HG02763 (cell line): ENCODE measurements at regions not wholly inside any gene's neighbourhood (a gene's known extent, or its start where the extent isn't known, plus 50 kb on each side); places are given as distances from the start of the nearest gene placed in this dataset.
"Not testable (repeated sequence)": the region's sequence is repeated elsewhere in the genome, so short reads cannot be mapped to it uniquely, and the experiment has no call there.

ENCODE experiments used
- ATAC-seq: cut with Tn5 transposase; IDR thresholded peaks from one replicate; pipeline ENCODE4 v1.9.1; 2021; ENCODE audit warnings: mild to moderate bottlenecking, moderate library complexity; ENCODE audit not compliant: unreplicated experiment

DNA sequence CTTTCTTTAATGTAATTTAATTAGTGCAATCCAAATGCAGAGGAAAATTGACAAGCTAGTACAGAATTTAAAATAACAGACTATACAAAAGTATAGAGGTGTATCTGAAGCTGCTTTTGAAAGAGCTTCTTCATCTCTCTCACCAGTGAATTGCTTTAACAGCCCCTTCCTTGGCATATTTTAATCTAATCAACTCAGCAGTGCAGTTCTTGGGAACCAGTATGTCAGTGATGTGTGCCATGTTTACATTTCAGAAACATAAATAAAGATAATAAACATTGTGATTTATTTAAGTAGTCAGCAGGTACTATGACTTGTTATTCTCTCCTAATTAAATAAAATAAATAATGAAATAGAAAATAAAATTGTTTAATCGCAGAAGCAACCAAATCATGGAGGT, 1260.6 kb downstream of the NCAM2 start:
- ATAC-seq: no peak

DNA sequence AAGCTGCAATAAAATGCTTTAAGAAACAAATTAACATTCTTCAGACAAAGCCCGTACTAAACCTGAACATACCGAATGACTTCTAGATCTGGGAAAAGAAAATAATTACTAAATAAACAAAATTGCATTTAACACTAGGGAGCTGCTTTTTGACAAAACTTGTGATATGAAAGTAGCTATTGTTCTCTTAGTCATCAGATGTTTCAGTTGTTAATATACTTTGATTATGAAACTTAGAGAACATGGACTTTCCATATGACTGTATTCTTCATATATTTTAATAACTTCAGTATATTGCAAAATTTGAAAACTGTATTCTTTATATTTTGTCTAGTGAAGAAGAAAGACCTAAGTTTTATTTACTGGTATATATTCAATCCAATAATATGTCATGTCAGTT, 1262.1 kb downstream of the NCAM2 start:
- ATAC-seq: no peak

DNA sequence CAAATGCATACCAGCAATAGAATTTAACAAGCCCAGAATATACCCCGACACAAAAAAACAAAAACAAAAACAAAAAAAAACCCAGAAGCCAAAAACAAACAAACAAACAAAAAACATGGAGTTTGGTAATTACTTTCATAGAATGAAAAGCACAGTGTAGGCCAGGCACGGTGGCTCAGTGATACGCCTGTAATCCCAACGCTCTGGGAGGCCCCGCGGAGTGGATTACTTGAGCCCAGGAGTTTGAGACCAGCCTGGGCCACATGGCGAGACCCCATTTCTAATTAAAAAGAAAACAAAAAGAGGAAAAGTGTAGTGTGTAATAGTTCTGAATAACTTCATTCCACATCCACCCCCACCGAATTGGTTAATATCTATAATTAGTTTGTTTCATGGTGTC, 1265.7 kb downstream of the NCAM2 start:
- no peak for ATAC-seq

DNA sequence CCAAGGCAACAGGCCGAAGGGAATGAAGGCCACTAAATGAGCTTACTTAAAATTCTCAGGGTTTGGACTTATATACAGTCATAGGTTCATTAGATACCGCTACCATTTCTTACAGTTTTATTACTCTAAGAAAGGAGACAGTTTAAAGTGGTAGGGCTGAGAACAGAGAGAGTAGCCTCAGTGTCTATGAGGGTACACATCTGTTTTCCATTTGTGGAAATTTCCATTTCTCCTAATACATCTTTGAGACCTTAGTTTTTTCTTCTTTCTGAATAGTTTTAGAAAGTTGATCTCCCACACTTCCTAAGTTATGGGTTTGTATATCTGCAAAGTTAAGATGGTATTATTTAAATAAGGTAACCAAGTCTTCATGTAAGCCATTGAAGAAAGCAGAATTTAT, 1279.1 kb downstream of the NCAM2 start:
- no peak for ATAC-seq

DNA sequence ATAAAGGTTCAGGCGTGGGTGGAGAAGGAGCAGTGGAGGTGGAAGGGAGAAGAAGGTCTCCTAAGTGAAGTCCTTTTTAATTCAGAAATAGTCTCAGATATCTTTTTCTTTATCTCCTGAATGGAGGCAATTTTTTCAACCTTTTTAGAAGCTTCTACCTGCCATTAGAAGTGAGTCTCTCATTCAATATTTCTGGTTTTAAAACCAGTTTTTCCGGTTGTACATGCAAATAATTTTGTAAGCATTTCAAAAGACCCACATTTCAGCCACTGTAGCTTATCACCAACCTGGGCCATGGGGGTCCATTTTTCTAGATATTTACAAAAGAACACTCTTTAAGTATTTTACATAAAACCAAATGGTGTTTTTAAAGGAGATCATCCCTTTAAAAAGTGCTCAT, 1280.2 kb downstream of the NCAM2 start:
- no peak for ATAC-seq

DNA sequence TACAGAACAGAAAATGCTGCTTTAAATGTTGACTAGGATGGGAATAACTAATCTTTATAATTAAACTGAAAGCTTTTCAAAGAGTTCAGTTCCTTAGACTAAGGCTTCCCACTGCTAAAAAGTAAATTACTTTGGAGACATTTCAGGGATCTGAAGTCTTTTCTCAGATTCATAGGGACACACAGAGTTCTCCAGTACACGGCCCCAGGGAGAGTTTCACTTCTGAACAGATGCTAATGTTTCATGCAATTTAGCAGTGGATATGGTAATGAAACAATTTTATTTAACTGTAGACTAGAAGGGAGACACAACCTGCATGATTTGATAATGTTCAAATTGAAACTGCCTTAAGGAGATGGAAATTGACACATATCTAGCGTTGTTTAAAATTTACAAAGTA, 1282.6 kb downstream of the NCAM2 start:
- no peak for ATAC-seq

DNA sequence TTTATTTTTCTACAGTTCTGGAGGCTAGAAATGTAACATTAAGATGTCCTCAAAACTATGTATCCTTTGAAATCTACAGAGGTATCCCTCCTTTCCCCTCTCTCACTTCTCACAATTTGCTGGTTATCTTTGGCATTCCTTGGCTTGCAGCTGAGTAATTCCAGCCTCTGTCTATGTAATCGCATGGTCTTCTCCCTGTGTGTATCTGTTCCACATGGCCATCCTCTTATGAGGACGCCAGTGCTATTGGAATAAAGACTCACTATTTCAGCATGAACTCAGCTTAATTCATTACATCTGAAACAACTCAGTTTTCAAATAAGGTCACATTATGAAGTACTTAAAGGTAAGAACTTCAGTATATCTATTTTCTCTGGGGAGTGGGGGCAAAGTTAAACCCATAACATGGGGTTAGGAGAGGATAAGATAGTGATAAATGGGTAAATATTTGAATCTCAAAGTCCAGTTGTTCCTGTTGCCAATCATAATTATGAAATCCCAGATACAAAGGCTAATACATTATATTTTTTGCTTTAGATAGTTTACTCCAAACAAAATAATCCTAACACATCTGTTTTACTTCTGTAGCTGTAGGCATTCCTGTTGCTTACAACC, 1290.8 kb downstream of the NCAM2 start:
- no peak for ATAC-seq

DNA sequence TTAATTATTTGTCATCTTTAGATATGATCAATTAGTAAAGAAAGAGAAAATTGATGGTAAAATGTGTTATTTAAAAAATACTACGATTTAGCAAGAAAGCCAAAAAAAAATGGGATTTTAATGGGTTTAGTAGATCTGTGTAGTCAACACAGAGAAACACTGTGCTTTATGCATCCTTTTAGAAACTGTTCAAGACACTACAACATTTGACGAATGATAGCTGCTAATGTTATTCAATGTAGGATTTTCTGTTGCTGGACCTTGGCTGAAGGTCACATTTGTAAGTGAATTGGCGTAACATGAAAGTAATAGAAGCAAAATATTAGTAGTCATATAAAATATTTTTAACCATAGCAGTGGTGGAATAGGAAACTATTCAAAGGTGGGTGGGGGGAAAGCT, 1293.9 kb downstream of the NCAM2 start:
- ATAC-seq: no peak

DNA sequence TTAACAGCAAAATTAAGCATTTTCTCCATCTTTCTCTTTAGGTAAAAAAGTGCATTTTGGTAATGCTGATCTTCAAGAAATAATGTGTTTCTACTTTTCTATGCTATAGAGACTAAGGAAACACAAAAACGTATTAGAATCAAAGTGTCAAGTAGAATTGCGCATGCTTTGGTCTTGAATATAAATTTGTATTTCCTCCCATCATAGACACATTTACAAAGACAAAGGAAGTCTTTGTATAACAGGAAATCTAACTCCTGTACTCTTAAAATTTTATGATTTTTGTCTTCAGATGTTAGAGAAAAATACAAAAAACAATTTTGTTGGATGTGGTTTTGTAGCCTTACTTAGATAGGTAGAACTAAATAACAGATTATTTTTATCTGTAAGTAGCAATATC, 1299.4 kb downstream of the NCAM2 start:
- ATAC-seq: no peak

DNA sequence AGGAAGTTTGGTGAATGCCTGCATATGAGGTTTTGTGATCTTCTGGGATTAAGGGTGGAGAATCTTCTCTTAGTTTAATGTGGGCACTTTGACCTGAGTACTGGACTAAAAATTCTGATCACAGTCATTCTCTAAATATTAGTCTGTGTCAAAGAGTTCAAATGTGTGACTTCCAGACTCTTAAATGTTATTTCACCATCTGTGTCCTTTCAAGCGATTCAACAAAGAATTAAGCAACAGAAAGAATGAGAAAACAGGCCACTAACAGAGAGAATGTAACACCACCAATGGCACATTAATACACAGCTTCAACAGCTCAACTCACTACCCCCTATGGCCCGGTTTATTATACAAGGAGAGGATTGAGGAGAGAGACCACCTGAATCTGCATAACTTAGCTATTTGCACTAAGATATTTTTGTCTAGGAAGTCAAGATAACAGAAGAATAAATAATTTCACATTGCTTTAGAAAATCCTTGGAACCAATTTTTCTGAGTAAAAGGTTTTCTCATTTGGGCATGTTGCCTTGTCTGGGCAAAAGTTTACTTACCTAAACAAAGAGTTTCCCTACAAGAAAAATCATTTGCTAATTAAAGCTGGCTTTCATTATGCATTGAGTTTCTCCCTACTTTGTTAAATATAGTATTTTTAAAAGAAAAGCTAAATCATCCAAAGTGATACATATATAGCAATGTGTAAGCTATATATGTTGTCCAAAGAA, 1313.7 kb downstream of the NCAM2 start:
- no peak for ATAC-seq

DNA sequence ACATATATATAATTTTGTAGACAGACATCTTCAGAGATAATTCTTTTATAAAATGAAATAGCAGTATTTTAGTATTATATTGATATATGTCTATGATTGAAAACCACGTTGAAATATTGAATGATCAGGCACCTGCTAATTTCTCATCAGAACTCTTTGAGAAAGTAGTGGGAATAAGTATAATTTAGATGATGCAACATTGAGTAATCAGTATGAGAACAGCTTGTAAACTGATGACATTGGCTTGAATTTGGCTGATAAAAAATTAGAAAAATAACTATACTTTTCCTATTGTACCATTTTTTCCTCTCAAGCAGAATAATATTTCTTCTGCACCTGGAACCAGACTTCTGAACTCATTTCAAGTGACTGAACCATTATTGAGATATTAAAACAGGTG, 1316.8 kb downstream of the NCAM2 start:
- no peak for ATAC-seq

DNA sequence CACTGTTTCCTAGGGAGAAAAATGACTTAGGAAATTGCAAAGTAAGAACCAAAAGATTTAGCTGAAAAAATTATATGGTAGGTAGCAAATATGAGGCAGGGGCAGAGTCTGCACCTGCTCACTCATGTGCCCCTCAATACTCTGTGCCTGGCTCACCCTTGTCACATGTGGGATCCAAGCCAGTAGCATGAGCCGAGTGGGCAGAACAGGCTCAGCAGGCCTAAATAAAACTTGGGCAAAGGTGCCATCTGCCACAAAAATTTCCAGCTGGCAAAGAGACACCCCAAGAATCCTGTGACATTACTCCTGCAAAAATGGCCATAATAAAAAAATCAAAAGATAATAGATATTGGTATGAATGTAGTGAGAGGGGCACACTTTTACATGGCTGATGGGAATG, 1321.2 kb downstream of the NCAM2 start:
- ATAC-seq: no peak

DNA sequence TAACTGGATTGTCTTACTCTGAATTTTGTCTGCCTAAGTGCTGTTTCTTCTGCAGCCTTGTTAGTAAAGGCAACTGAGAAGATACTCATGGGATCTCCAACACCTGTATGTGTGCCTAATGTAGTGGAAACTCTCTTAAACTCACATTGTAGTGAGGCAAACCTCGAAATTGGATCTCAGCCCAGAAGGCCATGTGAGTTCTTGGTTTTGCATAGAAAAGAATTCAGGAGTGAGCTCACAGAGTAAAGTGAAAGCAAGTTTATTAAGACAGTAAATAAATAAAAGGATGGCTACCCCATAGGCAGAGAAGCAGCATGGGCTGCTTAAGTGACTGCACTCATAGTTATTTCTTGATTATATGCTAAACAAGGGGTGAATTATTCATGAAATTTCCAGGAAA, 1344.7 kb downstream of the NCAM2 start:
- no peak for ATAC-seq

DNA sequence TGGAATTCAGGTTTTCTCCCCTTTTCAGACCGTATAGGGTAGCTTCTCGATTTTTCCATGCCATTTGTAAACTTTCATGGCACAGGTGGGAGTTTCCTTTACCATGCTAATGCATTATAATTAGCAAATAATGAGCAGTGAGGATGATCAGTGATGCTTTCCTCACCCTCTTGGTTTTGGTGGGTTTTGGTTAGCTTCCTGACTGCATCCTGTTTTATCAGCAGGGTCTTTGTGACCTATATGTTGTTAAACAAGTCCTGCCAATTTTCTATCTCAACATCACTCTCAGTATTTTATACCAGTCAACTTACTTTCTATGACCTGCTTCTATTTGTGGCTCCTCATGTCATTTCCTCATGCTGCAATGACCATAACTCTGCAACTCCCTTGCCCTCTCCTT, 1345.1 kb downstream of the NCAM2 start:
- no peak for ATAC-seq

DNA sequence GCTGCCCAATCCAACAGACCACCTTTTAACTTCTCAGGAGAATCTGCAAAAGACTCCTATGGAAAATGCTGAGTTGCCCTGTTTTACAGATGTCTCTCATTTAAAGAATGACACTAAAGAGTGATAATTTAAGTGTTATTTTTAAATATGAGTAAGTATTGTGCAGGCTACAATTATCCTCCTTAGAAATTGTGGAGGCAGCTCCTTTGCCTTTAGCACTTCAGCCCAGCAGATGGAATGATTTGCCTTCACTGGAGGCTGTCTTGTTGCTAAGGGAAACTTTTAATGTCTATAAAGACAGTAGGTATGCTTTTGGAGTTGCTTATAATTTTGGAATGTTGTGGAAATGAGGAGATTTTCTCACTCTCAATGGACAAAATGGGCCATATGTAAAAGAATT, 1345.5 kb downstream of the NCAM2 start:
- ATAC-seq: no peak

DNA sequence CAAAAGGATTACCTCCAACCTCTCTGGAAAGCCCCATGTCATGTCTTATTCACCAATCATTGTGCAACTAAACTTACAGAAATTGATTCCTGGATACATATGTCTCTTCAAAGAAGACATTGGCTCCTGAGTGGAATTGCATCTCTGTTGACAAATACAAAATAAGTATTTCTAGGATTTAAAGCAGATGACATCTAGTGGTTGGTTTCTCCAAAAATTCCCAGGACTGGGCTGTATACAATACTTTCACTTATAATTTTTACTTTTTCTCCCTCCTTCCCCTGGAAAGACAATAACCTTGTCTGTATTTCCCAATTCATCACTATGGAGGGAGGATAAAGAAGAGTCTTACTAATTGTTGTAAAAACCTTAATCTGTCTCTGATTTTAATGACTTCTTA, 1347.4 kb downstream of the NCAM2 start:
- no peak for ATAC-seq

DNA sequence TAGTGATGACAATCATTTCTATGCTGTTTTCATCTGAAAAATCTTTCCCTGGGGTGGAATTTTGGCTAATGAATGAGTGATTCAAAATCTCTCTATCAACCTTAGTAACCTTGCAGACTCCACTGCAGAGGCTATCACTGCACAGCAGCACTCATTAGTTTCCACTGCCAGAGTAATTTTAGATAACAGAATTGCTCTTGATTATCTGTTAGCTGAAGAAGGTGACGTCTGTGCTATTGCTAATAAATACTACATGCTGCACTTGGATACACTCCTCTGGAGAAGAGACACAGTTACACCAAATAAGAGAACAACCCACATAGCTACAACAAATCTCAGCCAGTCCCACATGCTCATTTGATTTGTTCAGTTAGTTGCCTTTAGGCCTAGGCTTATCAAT, 1348.4 kb downstream of the NCAM2 start:
- no peak for ATAC-seq

DNA sequence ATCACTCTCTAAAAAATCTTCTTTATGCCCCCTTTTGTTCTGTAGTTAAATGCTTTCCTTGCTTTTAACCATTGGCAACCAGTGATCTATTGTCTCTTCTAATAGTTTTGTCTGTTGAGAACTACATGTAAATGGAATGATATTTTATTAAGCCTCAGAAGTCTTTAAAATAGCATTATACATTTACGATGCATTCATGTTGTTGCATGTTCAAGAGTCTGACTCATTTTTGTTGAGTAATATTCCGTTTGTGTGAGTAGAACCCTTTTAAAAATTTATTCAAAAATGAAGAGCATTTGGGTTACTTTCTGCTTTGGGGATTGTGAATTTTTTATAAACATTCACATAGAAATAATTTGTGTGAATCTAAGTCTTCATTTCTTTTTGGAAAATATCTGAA, 1352.9 kb downstream of the NCAM2 start:
- no peak for ATAC-seq

DNA sequence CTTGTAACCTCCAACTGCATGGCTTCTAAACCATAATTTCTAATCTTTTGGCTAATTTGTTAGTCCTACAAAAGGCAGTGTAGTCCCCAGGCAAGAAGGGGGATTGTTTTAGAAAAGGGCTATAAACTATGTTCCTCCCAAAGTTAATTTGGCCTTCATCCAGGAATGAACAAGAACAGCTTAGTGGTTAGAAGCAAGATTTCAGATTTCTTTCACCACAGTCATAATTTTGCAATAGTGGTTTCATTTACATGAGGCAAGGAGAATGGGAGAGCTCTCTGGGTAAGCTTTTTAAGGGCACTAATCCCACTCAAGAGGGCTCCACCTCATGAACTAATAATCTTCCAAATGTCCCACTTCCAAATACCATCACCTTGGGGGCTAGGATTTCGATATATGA, 1353.9 kb downstream of the NCAM2 start:
- ATAC-seq: no peak

DNA sequence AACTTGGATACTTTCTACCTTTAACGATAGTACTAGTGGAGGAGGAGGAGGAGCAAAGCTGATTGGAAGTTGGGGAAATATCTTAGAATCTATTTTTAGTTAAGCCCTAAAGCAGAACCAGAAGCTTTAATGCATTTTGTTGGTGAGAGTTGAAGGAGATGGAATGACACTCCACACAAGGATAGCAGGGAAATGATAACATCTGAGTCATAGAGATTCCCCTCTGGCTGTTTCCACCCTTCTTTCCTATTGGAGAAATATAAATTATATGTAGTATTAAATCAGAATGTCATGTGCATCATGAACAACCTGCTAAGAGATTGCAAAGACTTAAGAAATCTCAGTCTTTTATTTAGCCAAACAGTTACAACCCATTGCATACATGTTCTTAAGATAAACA, 1357.7 kb downstream of the NCAM2 start:
- ATAC-seq: no peak

DNA sequence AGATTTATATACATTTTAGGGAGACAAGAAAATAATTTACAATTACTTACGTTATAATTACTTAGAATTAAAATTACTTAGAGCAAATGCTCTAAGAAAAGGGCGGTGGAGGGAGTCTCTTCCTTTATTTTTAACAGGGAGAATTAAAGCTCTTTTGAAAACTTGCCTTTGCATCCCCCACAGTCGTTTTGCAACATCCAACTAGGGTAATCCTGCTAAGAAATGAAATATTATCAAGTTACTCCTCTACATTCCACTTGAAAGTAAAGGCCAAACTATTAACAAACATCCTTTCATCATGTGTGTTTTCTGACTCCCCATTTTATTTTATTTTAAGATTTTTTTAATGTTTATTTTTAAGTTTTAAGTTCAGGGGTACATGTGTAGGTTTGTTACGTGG, 1358.5 kb downstream of the NCAM2 start:
- no peak for ATAC-seq

DNA sequence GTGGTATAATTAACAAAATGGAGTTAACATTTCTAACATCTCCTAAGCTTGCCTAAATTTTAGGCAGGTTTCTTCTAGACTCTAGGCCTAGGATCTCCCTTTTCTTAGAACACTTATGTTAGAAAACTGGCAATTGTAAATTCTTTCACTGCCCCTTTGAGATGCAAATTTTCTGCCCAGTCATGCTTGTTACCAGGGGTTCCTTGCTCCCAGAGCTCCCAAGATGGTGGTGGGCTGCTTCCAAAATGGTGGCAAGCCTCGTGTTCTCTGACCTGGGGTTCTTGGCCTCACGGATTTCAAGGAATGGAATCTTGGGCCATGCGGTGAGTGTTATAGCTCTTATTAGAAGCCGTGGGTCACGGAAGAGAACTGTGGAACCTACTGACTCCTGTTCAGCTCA, 1361.4 kb downstream of the NCAM2 start:
- ATAC-seq: not testable (repeated sequence)

DNA sequence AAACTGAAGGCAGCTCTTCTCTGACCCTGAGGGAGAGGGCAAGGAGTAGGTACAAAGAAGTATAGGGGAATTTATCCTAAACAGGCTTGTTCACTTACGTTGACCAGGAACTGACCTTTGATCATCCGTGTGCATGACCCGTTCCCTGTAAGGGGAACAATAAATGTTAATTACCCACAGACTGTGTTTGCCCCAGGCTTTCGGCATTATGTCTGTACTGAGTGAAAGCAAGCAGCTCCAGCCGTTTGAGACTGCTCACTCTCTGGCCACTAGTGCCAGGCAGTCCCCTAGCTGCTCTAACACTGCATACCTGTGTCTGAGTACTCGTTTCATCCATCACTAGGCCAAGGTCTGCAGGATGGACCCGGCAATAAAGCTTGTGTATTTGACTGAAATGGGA, 1365.3 kb downstream of the NCAM2 start:
- ATAC-seq: no peak
